GM12878 (cell line): ENCODE measurements at regions not wholly inside any gene's neighbourhood (a gene's known extent, or its start where the extent isn't known, plus 50 kb on each side); places are given as distances from the start of the nearest gene placed in this dataset.

ENCODE experiments used
- ATAC-seq: fragments of 200-7000 bp; cut with Tn5 transposase; 3 replicates; pipeline ENCODE4 v1.9.1; 2020; ENCODE audit warnings: mild to moderate bottlenecking, moderate library complexity
- BruUV-seq: library from RNA; stranded (reverse); fragments of 400-500 nt; replicated peaks from 2 replicates; lab custom pipeline; 2021; lab: Mats Ljungman, UMichigan
- CTCF ChIA-PET: fragments of 300-600 bp; sonication (Branson Sonifier 250); formaldehyde crosslinking; extraction: SDS; loops from one replicate; lab custom pipeline; 2021; ENCODE audit warnings: inconsistent platforms; lab: Yijun Ruan, JAX
- POLR2A ChIA-PET: fragments of 350-600 bp; formaldehyde crosslinking; extraction: SDS; loops from one replicate; lab custom pipeline; 2021; ENCODE audit warnings: inconsistent platforms; lab: Charles Lee
- RAD21 ChIA-PET: fragments of 300-600 bp; sonication (Branson Sonifier 250); formaldehyde crosslinking; loops from one replicate; lab custom pipeline; 2023; ENCODE audit warnings: antibody characterized with exemption; ENCODE audit not compliant: unreplicated experiment; lab: Charles Lee
- SMC1A ChIA-PET: fragments of 300-600 bp; sonication (Branson Sonifier 250); formaldehyde crosslinking; loops from one replicate; lab custom pipeline; 2023; ENCODE audit not compliant: unreplicated experiment, uncharacterized antibody; lab: Charles Lee
- DNase-seq: peaks from one replicate; pipeline ENCODE4 v3.0.0-alpha.2; 2011; ENCODE audit warnings: low read depth, low spot score
- FAIRE-seq: peaks from 3 replicates; lab custom pipeline; 2011; peaks lifted over from hg19 to GRCh38; lab: Jason Lieb, UNC
- H2AFZ ChIP-seq: 2 replicates; pipeline ENCODE4 v1.6.0; 2011; ENCODE audit warnings: low read depth, low read length, control low read depth; ENCODE audit not compliant: control insufficient read depth
- H3K27ac ChIP-seq: 2 replicates; pipeline ENCODE4 v1.5.1; 2011; ENCODE audit warnings: control low read depth; ENCODE audit not compliant: control insufficient read depth, insufficient read depth
- H3K27me3 ChIP-seq, 2 experiments: replicated peaks in 1 of 2; 2 replicates each; pipeline versions ENCODE4 v1.6.0 to v1.6.1; 2011; ENCODE audit warnings: low read length in 1 of 2; ENCODE audit not compliant: control insufficient read depth in 2 of 2, insufficient read depth in 2 of 2
- H3K36me3 ChIP-seq, 2 experiments: 2 replicates each; pipeline ENCODE4 v1.5.1; 2011; ENCODE audit warnings: low read length in 1 of 2; ENCODE audit not compliant: control insufficient read depth in 2 of 2, insufficient read depth in 2 of 2
- H3K4me1 ChIP-seq: 2 replicates; pipeline ENCODE4 v1.6.1; 2011; ENCODE audit warnings: mild to moderate bottlenecking, low read length, moderate library complexity, mixed read lengths; ENCODE audit not compliant: control insufficient read depth, insufficient read depth
- H3K4me2 ChIP-seq: 2 replicates; pipeline ENCODE4 v1.6.0; 2011; ENCODE audit warnings: control low read depth; ENCODE audit not compliant: control insufficient read depth, insufficient read depth
- H3K4me3 ChIP-seq: fragments of 200-600 bp; sonication (generic); 2 replicates; pipeline ENCODE4 v1.5.1; 2016
- H3K79me2 ChIP-seq: 2 replicates; pipeline ENCODE4 v1.6.0; 2011; ENCODE audit warnings: low read length; ENCODE audit not compliant: control insufficient read depth, insufficient read depth
- H3K9ac ChIP-seq: 2 replicates; pipeline ENCODE4 v1.8.0; 2011; ENCODE audit warnings: low read length, control low read depth, mixed read lengths; ENCODE audit not compliant: control insufficient read depth, insufficient read depth
- H3K9me3 ChIP-seq: replicated peaks from 3 replicates; pipeline ENCODE4 v1.5.1; 2011; ENCODE audit warnings: mild to moderate bottlenecking, low read length; ENCODE audit not compliant: control insufficient read depth, insufficient read depth
- H4K20me1 ChIP-seq: 2 replicates; pipeline ENCODE4 v1.6.0; 2011; ENCODE audit not compliant: control insufficient read depth, insufficient read depth
- E4F1 ChIP-seq: fragments of 450-650 bp; IDR thresholded peaks from 2 replicates; pipeline ENCODE4 v1.6.1; 2018; ENCODE audit warnings: borderline replicate concordance, mild to moderate bottlenecking; ENCODE audit not compliant: partially characterized antibody
- GATAD2B ChIP-seq: fragments of 450-650 bp; conservative IDR thresholded peaks from 2 replicates; pipeline ENCODE4 v1.6.1; 2017; ENCODE audit warnings: low read depth, mild to moderate bottlenecking, moderate library complexity
- HDGF ChIP-seq: fragments of 450-650 bp; IDR thresholded peaks from 2 replicates; pipeline ENCODE4 v1.6.1; 2016; ENCODE audit warnings: antibody characterized with exemption
- KLF5 ChIP-seq: fragments of 450-650 bp; IDR thresholded peaks from 2 replicates; pipeline ENCODE4 v1.6.1; 2014; ENCODE audit warnings: mild to moderate bottlenecking; ENCODE audit not compliant: partially characterized antibody
- MTA3 ChIP-seq: IDR thresholded peaks from 2 replicates; pipeline ENCODE4 v1.6.1; 2012; ENCODE audit warnings: low read length, inconsistent platforms, borderline replicate concordance
- NR2F1 ChIP-seq: fragments of 450-650 bp; conservative IDR thresholded peaks from 2 replicates; pipeline ENCODE4 v1.6.1; 2017; ENCODE audit warnings: mild to moderate bottlenecking
- PML ChIP-seq: IDR thresholded peaks from 2 replicates; pipeline ENCODE4 v1.6.1; 2012; ENCODE audit warnings: low read length, inconsistent platforms
- ZNF384 ChIP-seq: IDR thresholded peaks from 2 replicates; pipeline ENCODE4 v1.6.1; 2012; ENCODE audit warnings: low read depth, mild to moderate bottlenecking, low read length, improper control_type of control experiment, borderline replicate concordance
- WGBS: methylation state at CpG from one replicate; pipeline ENCODE4 v1.1.6; 2016; ENCODE audit warnings: low lambda C conversion rate; ENCODE audit not compliant: insufficient replicate concordance, insufficient coverage; ENCODE audit errors: missing lambda C conversion rate; 5-methylcytosine and 5-hydroxymethylcytosine counted together
- in situ Hi-C: fragments of 300-500 bp; cut with MboI; formaldehyde crosslinking; loops from 9 replicates; pipeline ENCODE4 v1.14.3; 2018; ENCODE audit warnings: mixed read lengths
- intact Hi-C: fragments of 100-400 bp; cut with micrococcal nuclease; formaldehyde crosslinking; loops from one replicate; pipeline ENCODE4 v1.14.2; 2022; ENCODE audit not compliant: unreplicated experiment

GRCh38 chr7:156089222-156089621 lies 277.0 kb upstream of the SHH start:
- H3K36me3 ChIP-seq = no peaks in the 10 kb centered on the region
- H3K79me2 ChIP-seq = no peaks in the 10 kb centered on the region
- FAIRE-seq (no peak), ATAC-seq (no peak), DNase-seq (no peak)
- POLR2A ChIA-PET = no interaction called here
- H3K4me1 ChIP-seq = no peaks in the 10 kb centered on the region
- intact Hi-C loops = no loop called here
- SMC1A ChIA-PET = no interaction called here
- in situ Hi-C loops = no loop called here
- RAD21 ChIA-PET = no interaction called here
- no peak overlapping the region for H3K4me3 ChIP-seq
- 0 out of 4 replicates have a peak, but pooled peaks cover 0 to 1% of the 10 kb centered on the region in 2 experiments for H3K27me3 ChIP-seq
- BruUV-seq = no TSS peak
- no peak overlapping the region for H2AFZ ChIP-seq
- H3K4me2 ChIP-seq = no peak overlapping the region
- H3K9ac ChIP-seq = no peak overlapping the region
- H3K27ac ChIP-seq = no peak overlapping the region
- WGBS = 14% methylated on average over 11 of the region's 11 CpGs
- CTCF ChIA-PET = no interaction called here
- H4K20me1 ChIP-seq = no peaks in the 10 kb centered on the region
- TF ChIP-seq GATAD2B (no peak), ZNF384 (no peak), E4F1 (no peak), MTA3 (no peak), KLF5 (no peak), NR2F1 (no peak), PML (no peak), HDGF (no peak)
- TF ChIP-seq, all 136 proteins: peak for 0
- no peaks in the 10 kb centered on the region; the same call in 2 of the 3 replicates for H3K9me3 ChIP-seq
